A673 (cell line): ENCODE measurements at regions not wholly inside any gene's neighbourhood (a gene's known extent, or its start where the extent isn't known, plus 50 kb on each side); places are given as distances from the start of the nearest gene placed in this dataset.

Source experiments
- BruUV-seq: library from RNA; stranded (reverse); fragments of 400-500 nt; replicated peaks from 2 replicates; lab custom pipeline; 2021; lab: Mats Ljungman, UMichigan
- CTCF ChIA-PET: fragments of 300-600 bp; sonication (Branson Sonifier 250); formaldehyde crosslinking; loops from one replicate; lab custom pipeline; 2022; ENCODE audit warnings: antibody characterized with exemption; lab: Charles Lee
- POLR2A ChIA-PET: fragments of 300-600 bp; sonication (Branson Sonifier 250); formaldehyde crosslinking; loops from one replicate; lab custom pipeline; 2022; ENCODE audit warnings: antibody characterized with exemption; ENCODE audit not compliant: low non-redundant PET; lab: Charles Lee
- DNase-seq: peaks from one replicate; pipeline ENCODE4 v3.0.0-alpha.2; 2015; ENCODE audit warnings: low spot score
- H3K27ac ChIP-seq: fragments of 200-600 bp; sonication (generic); 2 replicates; pipeline ENCODE4 v1.5.1; 2016; ENCODE audit warnings: mixed run types, low read depth, mild to moderate bottlenecking, mixed read lengths, antibody characterized with exemption, low read length; ENCODE audit not compliant: poor library complexity, severe bottlenecking
- H3K27me3 ChIP-seq: fragments of 200-600 bp; sonication (generic); replicated peaks from 2 replicates; pipeline ENCODE4 v1.6.1; 2017; ENCODE audit warnings: mixed run types, low read depth, mild to moderate bottlenecking, mixed read lengths, antibody characterized with exemption, low read length; ENCODE audit not compliant: insufficient read depth, poor library complexity
- H3K36me3 ChIP-seq: fragments of 200-600 bp; sonication (generic); 2 replicates; pipeline ENCODE4 v1.6.1; 2016; ENCODE audit warnings: mixed run types, mild to moderate bottlenecking, mixed read lengths, antibody characterized with exemption, low read length; ENCODE audit not compliant: insufficient read depth, poor library complexity, severe bottlenecking
- H3K4me1 ChIP-seq: fragments of 200-600 bp; sonication (generic); 2 replicates; pipeline ENCODE4 v1.6.1; 2017; ENCODE audit warnings: mixed run types, mild to moderate bottlenecking, mixed read lengths, antibody characterized with exemption, low read length; ENCODE audit not compliant: insufficient read depth, poor library complexity, severe bottlenecking
- H3K4me3 ChIP-seq: fragments of 200-600 bp; sonication (generic); 2 replicates; pipeline ENCODE4 v1.5.1; 2016; ENCODE audit warnings: low read depth, mixed run types, mild to moderate bottlenecking, mixed read lengths, low read length; ENCODE audit not compliant: poor library complexity, severe bottlenecking
- H3K9me3 ChIP-seq: fragments of 200-600 bp; sonication (generic); 2 replicates; pipeline ENCODE4 v1.6.1; 2016; ENCODE audit warnings: mixed run types, low read depth, mild to moderate bottlenecking, mixed read lengths, antibody characterized with exemption, low read length; ENCODE audit not compliant: poor library complexity, severe bottlenecking
- CTCF ChIP-seq: fragments of 300-800, 200-600 bp; sonication (generic); conservative IDR thresholded peaks from 2 replicates; pipeline ENCODE4 v1.5.1; 2017; ENCODE audit warnings: low read depth, mild to moderate bottlenecking, antibody characterized with exemption, low read length, moderate library complexity, mixed read lengths
- EZH2 ChIP-seq: fragments of 200-600 bp; sonication (generic); IDR thresholded peaks from 2 replicates; pipeline ENCODE4 v1.6.1; 2017; ENCODE audit warnings: borderline replicate concordance, low read depth, mild to moderate bottlenecking, mixed read lengths, antibody characterized with exemption, low read length; ENCODE audit not compliant: poor library complexity, severe bottlenecking
- intact Hi-C: fragments of 100-400 bp; cut with micrococcal nuclease; formaldehyde crosslinking; loops from one replicate; pipeline ENCODE4 v1.10.0; 2022; ENCODE audit not compliant: unreplicated experiment

GRCh38 chr10:124172181-124172916 lies 79.0 kb upstream of the CHST15 start:
- no peaks in the 10 kb centered on the region for H3K9me3 ChIP-seq
- intact Hi-C loops = no loop called here
- CTCF ChIA-PET = no interaction called here

GRCh38 chr10:124171561-124171960 lies 78.2 kb upstream of the CHST15 start:
- no peaks in the 10 kb centered on the region for H3K9me3 ChIP-seq
- no peaks in the 10 kb centered on the region for H3K36me3 ChIP-seq
- no peak overlapping the region for H3K4me3 ChIP-seq
- POLR2A ChIA-PET = no interaction called here
- no peaks in the 10 kb centered on the region for H3K4me1 ChIP-seq
- intact Hi-C loops = no loop called here
- TF ChIP-seq EZH2 = no peak
- TF ChIP-seq CTCF = no peak
- CTCF ChIA-PET = no interaction called here
- no peak for DNase-seq
- no peaks in the 10 kb centered on the region for H3K27me3 ChIP-seq
- BruUV-seq = no TSS peak
- H3K27ac ChIP-seq = no peak overlapping the region

More at GRCh38 chr10:124172181-124172916, 79.0 kb upstream of the CHST15 start:
- no TSS peak for BruUV-seq
- Histone ChIP-seq H3K4me3 (no peak overlapping the region), H3K27me3 (no peaks in the 10 kb centered on the region), H3K36me3 (no peaks in the 10 kb centered on the region), H3K4me1 (no peaks in the 10 kb centered on the region), H3K27ac (no peak overlapping the region)
- no peak for TF ChIP-seq CTCF
- TF ChIP-seq EZH2 = no peak
- no peak for DNase-seq
- POLR2A ChIA-PET = no interaction called here

GRCh38 chr10:124170631-124171030 lies 77.2 kb upstream of the CHST15 start:
- H3K9me3 ChIP-seq = no peaks in the 10 kb centered on the region
- no TSS peak for BruUV-seq
- no peaks in the 10 kb centered on the region for H3K4me1 ChIP-seq
- TF ChIP-seq EZH2 (no peak), CTCF (no peak)
- H3K4me3 ChIP-seq = no peak overlapping the region
- ChIA-PET POLR2A (no interaction called here), CTCF (no interaction called here)
- no peak for DNase-seq
- no peak overlapping the region for H3K27ac ChIP-seq
- intact Hi-C loops = no loop called here
- H3K27me3 ChIP-seq = no peaks in the 10 kb centered on the region
- H3K36me3 ChIP-seq = no peaks in the 10 kb centered on the region
